ENCODE measurements at regions not wholly inside any gene's neighbourhood (a gene's known extent, or its start where the extent isn't known, plus 50 kb on each side); places are given as distances from the start of the nearest gene placed in this dataset.

GRCh38 chrX:65903750-65904149 is 136.1 kb downstream of the VSIG4 start:
- TF ChIP-seq, protein P1, sequence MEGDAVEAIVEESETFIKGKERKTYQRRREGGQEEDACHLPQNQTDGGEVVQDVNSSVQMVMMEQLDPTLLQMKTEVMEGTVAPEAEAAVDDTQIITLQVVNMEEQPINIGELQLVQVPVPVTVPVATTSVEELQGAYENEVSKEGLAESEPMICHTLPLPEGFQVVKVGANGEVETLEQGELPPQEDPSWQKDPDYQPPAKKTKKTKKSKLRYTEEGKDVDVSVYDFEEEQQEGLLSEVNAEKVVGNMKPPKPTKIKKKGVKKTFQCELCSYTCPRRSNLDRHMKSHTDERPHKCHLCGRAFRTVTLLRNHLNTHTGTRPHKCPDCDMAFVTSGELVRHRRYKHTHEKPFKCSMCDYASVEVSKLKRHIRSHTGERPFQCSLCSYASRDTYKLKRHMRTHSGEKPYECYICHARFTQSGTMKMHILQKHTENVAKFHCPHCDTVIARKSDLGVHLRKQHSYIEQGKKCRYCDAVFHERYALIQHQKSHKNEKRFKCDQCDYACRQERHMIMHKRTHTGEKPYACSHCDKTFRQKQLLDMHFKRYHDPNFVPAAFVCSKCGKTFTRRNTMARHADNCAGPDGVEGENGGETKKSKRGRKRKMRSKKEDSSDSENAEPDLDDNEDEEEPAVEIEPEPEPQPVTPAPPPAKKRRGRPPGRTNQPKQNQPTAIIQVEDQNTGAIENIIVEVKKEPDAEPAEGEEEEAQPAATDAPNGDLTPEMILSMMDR (IDR thresholded peaks at IDR 0.05; ENCODE audit: low read depth, low read length), result no peak
- TF ChIP-seq POLR2A (IDR thresholded peaks at IDR 0.05; ENCODE audit: extremely low read depth, insufficient read length), result no peak
- TF ChIP-seq MYC (IDR thresholded peaks at IDR 0.05; ENCODE audit: low read depth, low read length), result no peak
- TF ChIP-seq, protein P2, sequence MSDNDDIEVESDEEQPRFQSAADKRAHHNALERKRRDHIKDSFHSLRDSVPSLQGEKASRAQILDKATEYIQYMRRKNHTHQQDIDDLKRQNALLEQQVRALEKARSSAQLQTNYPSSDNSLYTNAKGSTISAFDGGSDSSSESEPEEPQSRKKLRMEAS (IDR thresholded peaks at IDR 0.05; ENCODE audit: low read depth, low read length), result no peak
